ENCODE measurements at regions not wholly inside any gene's neighbourhood (a gene's known extent, or its start where the extent isn't known, plus 50 kb on each side); places are given as distances from the start of the nearest gene placed in this dataset.
A peak's percentile ranks its signal among the peaks of the same experiment; 100 is the strongest.

- Histone ChIP-seq H3K4me3 (no peak overlapping the region), H3K27me3 (ENCODE audit: insufficient read depth) (no peaks in the 10 kb centered on the region), H3K9me2 (ENCODE audit: insufficient read depth) (no peaks in the 10 kb centered on the region), H3K27ac (ENCODE audit: low read depth) (0 out of 2 replicates have a peak overlapping the region, but pooled peaks have one; percentile 6), H3F3A (replicated peaks; ENCODE audit: low read depth) (no peaks in the 10 kb centered on the region), H2AFZ (no peak overlapping the region), H3K36me3 (ENCODE audit: insufficient read depth) (peaks cover 3% of the 10 kb centered on the region; the same call in 1 of the 2 replicates), H3K4me1 (ENCODE audit: insufficient read depth) (peaks cover 14% of the 10 kb centered on the region; the same call in 1 of the 2 replicates), H3K79me2 (replicated peaks; ENCODE audit: insufficient read depth) (no peaks in the 10 kb centered on the region), H3K4me2 (peak overlapping the region; percentile 18; the same call in 1 of the 2 replicates), H4K20me1 (replicated peaks; ENCODE audit: insufficient read depth) (no peaks in the 10 kb centered on the region)
- peaks cover 33% of the 10 kb centered on the region for H3K36me3 Mint-ChIP-seq (ENCODE audit: low read depth)
- DNase-seq (ENCODE audit: low spot score), result peak; percentile 75
- H3K27me3 Mint-ChIP-seq (ENCODE audit: insufficient read depth, low read depth, poor library complexity), result peaks cover 2% of the 10 kb centered on the region
- H3K9me3 Mint-ChIP-seq, result peaks cover 36% of the 10 kb centered on the region
- H3K27ac Mint-ChIP-seq, result no peak overlapping the region
- no peak for TF ChIP-seq ZNF331 (CRISPR knock-in tag; IDR thresholded peaks at IDR 0.05; ENCODE audit: low read depth)
- no peak for TF ChIP-seq STAT1 (IDR thresholded peaks at IDR 0.05; ENCODE audit: unreplicated experiment)
- TF ChIP-seq CTCF (conservative IDR thresholded peaks at IDR 0.05; ENCODE audit: low read depth in 2 of 2), result no peak
- TF ChIP-seq NANOG (IDR thresholded peaks at IDR 0.05; ENCODE audit: borderline replicate concordance), result peak; percentile 63; the same call in 1 of the 2 replicates
- no peak for TF ChIP-seq JUNB (IDR thresholded peaks at IDR 0.05; ENCODE audit: unreplicated experiment)
- no peak for TF ChIP-seq REST (IDR thresholded peaks at IDR 0.05; ENCODE audit: unreplicated experiment)
- TF ChIP-seq ETS1 (IDR thresholded peaks at IDR 0.05), result no peak
- peak overlapping the region; percentile 40; the same call in 1 of the 3 replicates for H3K4me3 Mint-ChIP-seq
- H3K4me1 Mint-ChIP-seq, result peaks cover 25% of the 10 kb centered on the region
- ATAC-seq, result peak; percentile 77
Observed at GRCh38 chr2:52054824-52055223, 1022.9 kb upstream of the NRXN1 start.

DNA sequence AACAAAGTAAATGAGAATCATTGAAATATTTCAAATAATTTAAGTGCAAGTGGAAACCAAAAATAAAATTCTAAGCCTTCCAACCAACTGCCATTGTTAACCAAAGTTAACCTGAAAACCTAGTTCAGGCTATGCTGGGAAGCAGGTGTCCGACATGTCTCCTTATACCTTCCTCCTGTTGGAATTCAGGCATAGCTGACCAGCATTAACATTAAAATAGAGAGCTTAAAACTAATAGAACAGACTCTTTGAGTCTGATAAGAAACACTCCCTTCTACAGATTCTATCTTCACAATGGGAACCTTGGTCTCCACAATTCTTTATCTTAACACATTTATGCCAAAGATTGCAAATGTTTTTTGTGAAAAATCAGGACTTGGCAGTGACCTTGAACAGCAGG, 1004.9 kb upstream of the NRXN1 start:
- Histone ChIP-seq H3K4me1 (ENCODE audit: insufficient read depth) (peaks cover 22% of the 10 kb centered on the region), H2AFZ (no peak overlapping the region), H3K36me3 (ENCODE audit: insufficient read depth) (no peaks in the 10 kb centered on the region), H3K4me2 (no peak overlapping the region), H3K27ac (ENCODE audit: low read depth) (no peak overlapping the region), H3K27me3 (ENCODE audit: insufficient read depth) (no peaks in the 10 kb centered on the region), H4K20me1 (replicated peaks; ENCODE audit: insufficient read depth) (no peaks in the 10 kb centered on the region), H3K4me3 (no peak overlapping the region), H3K79me2 (replicated peaks; ENCODE audit: insufficient read depth) (no peaks in the 10 kb centered on the region), H3F3A (replicated peaks; ENCODE audit: low read depth) (no peaks in the 10 kb centered on the region), H3K9me2 (ENCODE audit: insufficient read depth) (peaks cover 7% of the 10 kb centered on the region; the same call in 1 of the 2 replicates)
- Mint-ChIP-seq H3K27ac (peak overlapping the region; percentile 24), H3K27me3 (ENCODE audit: insufficient read depth, low read depth, poor library complexity) (no peaks in the 10 kb centered on the region), H3K4me3 (no peak overlapping the region), H3K36me3 (ENCODE audit: low read depth) (no peaks in the 10 kb centered on the region), H3K9me3 (no peaks in the 10 kb centered on the region), H3K4me1 (peaks cover 33% of the 10 kb centered on the region)
- TF ChIP-seq STAT1 (IDR thresholded peaks at IDR 0.05; ENCODE audit: unreplicated experiment), result no peak
- TF ChIP-seq JUNB (IDR thresholded peaks at IDR 0.05; ENCODE audit: unreplicated experiment), result no peak
- TF ChIP-seq POLR2AphosphoS5 (IDR thresholded peaks at IDR 0.05; ENCODE audit: low read depth), result no peak
- TF ChIP-seq EZH2phosphoT487 (IDR thresholded peaks at IDR 0.05; ENCODE audit: unreplicated experiment), result no peak
- no peak for TF ChIP-seq CTCF (conservative IDR thresholded peaks at IDR 0.05; ENCODE audit: low read depth in 2 of 2)
- no peak for TF ChIP-seq REST (IDR thresholded peaks at IDR 0.05; ENCODE audit: unreplicated experiment)
- TF ChIP-seq EZH2 (IDR thresholded peaks at IDR 0.05; ENCODE audit: low read depth, unreplicated experiment), result no peak
- ATAC-seq (peak; percentile 30; the same call in 1 of the 3 replicates), DNase-seq (ENCODE audit: low spot score) (peak; percentile 27)

Measured in GM23338 (cell line).